GM06990 (cell line): ENCODE measurements at regions not wholly inside any gene's neighbourhood (a gene's known extent, or its start where the extent isn't known, plus 50 kb on each side); places are given as distances from the start of the nearest gene placed in this dataset.

ENCODE experiments used
- DNase-seq: peaks from one replicate; pipeline ENCODE4 v3.0.0-alpha.2; 2011; ENCODE audit not compliant: insufficient read length; ENCODE audit errors: extremely low read depth
- H3K27me3 ChIP-seq: replicated peaks from 2 replicates; pipeline ENCODE4 v1.6.0; 2011; ENCODE audit warnings: low read length; ENCODE audit not compliant: control insufficient read depth, insufficient read depth
- H3K36me3 ChIP-seq: 2 replicates; pipeline ENCODE4 v1.5.1; 2011; ENCODE audit warnings: low read length; ENCODE audit not compliant: control insufficient read depth, insufficient read depth
- H3K4me3 ChIP-seq: replicated peaks from 2 replicates; pipeline ENCODE4 v1.5.1; 2011; ENCODE audit warnings: low read depth, mild to moderate bottlenecking, control low read depth, low read length
- CTCF ChIP-seq: IDR thresholded peaks from 2 replicates; pipeline ENCODE4 v1.5.1; 2011; ENCODE audit warnings: low read length, control low read depth, mild to moderate bottlenecking, inconsistent platforms; ENCODE audit not compliant: insufficient read depth, poor library complexity, severe bottlenecking

GRCh38 chr13:37383856-37384370 lies 214.7 kb downstream of the POSTN start:
- no peaks in the 10 kb centered on the region for H3K27me3 ChIP-seq
- no peak for TF ChIP-seq CTCF
- no peak overlapping the region for H3K4me3 ChIP-seq
- DNase-seq: no peak
- no peaks in the 10 kb centered on the region for H3K36me3 ChIP-seq

- no peak for TF ChIP-seq CTCF
- Histone ChIP-seq H3K36me3 (no peaks in the 10 kb centered on the region), H3K4me3 (no peak overlapping the region), H3K27me3 (no peaks in the 10 kb centered on the region)
- DNase-seq: no peak
Observed at GRCh38 chr13:37383046-37383445, 215.5 kb downstream of the POSTN start.

GRCh38 chr13:37382146-37382545 lies 216.4 kb downstream of the POSTN start:
- no peaks in the 10 kb centered on the region for H3K36me3 ChIP-seq
- H3K4me3 ChIP-seq: no peak overlapping the region
- DNase-seq: no peak
- no peaks in the 10 kb centered on the region for H3K27me3 ChIP-seq
- TF ChIP-seq CTCF: no peak

- no peak for DNase-seq
Observed at GRCh38 chr13:37381502-37381901, 217.1 kb downstream of the POSTN start.

GRCh38 chr13:37379841-37380240 lies 218.7 kb downstream of the POSTN start:
- H3K4me3 ChIP-seq: no peak overlapping the region
- H3K36me3 ChIP-seq: no peaks in the 10 kb centered on the region
- no peak for DNase-seq
- TF ChIP-seq CTCF: no peak
- no peaks in the 10 kb centered on the region for H3K27me3 ChIP-seq

More at GRCh38 chr13:37381502-37381901, 217.1 kb downstream of the POSTN start:
- H3K36me3 ChIP-seq: no peaks in the 10 kb centered on the region
- no peak overlapping the region for H3K4me3 ChIP-seq
- H3K27me3 ChIP-seq: no peaks in the 10 kb centered on the region
- no peak for TF ChIP-seq CTCF

GRCh38 chr13:37375724-37376123 lies 222.8 kb downstream of the POSTN start:
- H3K27me3 ChIP-seq: no peaks in the 10 kb centered on the region
- no peaks in the 10 kb centered on the region for H3K36me3 ChIP-seq
- no peak overlapping the region for H3K4me3 ChIP-seq
- no peak for TF ChIP-seq CTCF
- DNase-seq: no peak
